Stimulated activated CD4-positive, alpha-beta T cell treated with anti-CD3 and anti-CD28 coated beads, Interleukin-12 subunit alpha, Interleukin-12 subunit beta, amount 100 ng/mL, for 24 hours (primary cell): ENCODE measurements at regions not wholly inside any gene's neighbourhood (a gene's known extent, or its start where the extent isn't known, plus 50 kb on each side); places are given as distances from the start of the nearest gene placed in this dataset.

ENCODE experiments used
- DNase-seq, 2 experiments: peaks; one replicate each; pipeline ENCODE4 v3.0.0-alpha.2; 2020; ENCODE audit warnings: low read depth in 2 of 2

DNA sequence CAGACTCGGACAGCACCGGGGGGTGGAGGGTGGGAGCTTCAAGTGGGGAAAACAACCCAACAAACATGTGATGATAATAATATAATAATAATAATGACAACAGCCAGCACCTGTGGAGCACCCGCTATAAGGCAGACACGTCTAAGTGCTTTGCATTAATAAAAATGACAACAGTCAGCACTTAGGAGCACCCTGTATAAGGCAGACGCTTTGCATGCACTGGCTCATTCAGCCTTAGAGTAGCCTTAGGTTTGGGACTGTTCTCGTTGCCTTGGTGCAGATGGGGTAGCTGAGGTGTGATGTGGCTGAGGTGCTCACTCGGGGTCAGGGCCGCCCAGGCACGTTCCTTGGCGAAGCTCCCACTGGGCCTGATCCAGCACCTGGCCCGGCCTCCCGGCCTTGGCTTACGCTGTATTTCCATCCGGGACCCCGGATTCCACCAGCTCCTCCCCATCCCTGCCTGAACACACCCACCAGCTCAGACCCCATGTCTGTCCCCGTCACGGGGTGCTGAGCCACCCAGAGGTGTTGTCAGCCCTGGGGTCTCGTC is 144.0 kb upstream of the CIBAR2 start:
- DNase-seq, result no peak

DNA sequence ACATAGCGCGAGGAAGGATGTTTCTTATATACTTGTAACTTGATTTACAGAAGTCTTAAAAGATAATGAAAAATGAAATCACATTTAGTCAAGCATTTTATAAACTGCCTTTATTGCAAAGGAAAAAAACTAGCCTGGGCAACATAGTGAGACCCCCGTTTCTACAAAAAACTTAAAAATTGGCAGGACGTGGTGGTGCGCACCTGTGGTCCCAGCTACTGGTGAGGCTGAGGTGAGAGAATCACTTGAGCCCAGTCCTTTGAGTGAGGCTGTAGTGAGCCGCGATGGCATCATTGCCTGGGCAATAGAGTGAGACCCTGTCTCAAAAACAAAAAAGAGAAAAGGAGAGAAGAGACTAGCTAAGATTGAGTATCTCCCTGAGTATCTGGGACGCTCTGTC is 145.2 kb upstream of the CIBAR2 start:
- no peak for DNase-seq

GRCh38 chr16:85258166-85258565 is 145.9 kb upstream of the CIBAR2 start:
- DNase-seq, result no peak

- no peak for DNase-seq
Measured at GRCh38 chr16:85258629-85259028, 146.4 kb upstream of the CIBAR2 start.

DNA sequence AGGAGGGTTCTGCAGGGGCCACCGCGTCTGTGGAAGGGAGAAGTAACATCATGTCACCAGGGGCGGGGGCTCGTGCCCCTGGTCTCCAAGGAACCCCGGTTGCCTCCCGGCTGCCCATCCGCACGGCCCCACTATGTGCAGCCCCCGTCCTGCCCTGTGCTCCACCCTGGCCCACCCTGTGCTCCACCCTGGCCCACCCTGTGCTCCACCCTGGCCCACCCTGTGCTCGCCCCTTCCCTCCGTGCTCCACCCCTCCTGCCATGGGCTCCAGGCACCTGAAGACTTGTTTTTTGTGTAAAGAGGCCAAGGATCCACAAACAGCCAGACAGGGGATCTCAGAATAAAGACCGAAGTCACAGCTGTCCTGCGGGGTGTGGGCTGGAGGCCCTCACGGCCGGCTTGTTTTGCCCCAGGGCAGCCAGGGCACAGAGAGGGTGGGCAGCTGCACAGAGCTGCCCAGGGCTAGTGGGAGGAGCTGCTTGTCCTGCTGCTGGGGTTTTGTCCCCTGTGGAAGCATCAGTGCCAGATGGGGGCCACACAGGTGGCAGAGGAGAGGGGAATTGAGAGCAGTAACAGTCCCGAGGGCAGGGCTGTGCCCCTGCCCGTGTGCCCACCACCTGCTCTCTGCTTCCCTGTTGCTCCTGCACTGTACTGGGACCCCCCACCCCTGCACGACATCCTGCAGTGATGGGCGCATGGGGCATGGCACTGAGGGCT is 147.0 kb upstream of the CIBAR2 start:
- DNase-seq, result no peak

DNA sequence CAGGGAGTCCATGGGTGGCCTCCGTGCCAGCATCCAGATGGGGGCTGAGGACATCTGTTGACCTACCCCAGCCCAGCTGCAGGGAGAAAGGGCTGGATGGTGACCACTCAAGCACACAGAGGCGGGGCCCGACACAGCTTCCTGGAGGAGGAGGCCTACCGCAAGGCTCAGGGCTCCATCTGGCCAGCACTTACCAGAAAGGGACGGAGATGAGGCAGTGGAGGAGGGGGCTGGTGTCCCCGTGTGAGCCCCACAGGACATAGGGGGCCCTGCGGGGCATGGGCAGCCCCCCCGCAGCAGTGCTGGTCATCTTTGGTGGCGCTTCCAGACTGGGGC is 147.5 kb upstream of the CIBAR2 start:
- no peak for DNase-seq

GRCh38 chr16:85261204-85261603 is 148.9 kb upstream of the CIBAR2 start:
- no peak for DNase-seq

- DNase-seq, result no peak
Measured at GRCh38 chr16:85261657-85262557, 149.6 kb upstream of the CIBAR2 start.

GRCh38 chr16:85262558-85263238 is 150.4 kb upstream of the CIBAR2 start:
- DNase-seq, result no peak

- no peak for DNase-seq
Measured at GRCh38 chr16:85263239-85263585, 150.9 kb upstream of the CIBAR2 start.

DNA sequence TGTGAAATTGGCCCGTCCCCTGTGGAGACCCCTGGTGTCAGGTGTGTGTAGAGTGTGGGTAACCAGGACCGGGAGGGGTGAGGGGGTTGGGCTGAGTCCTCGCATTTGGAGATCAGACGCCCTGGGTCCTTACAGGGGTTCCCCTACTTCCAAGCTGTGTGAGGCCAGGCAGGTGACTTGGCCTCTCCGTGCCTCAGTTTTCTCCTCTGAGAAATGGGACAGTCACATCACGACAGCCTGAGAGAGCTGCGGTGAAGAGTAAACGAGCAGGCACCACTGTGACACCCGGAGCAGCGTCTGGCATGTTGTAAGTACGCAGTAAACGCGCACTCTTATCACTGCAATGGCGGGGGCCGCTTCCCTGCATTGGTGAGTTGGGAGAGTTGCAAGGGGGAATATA is 152.5 kb upstream of the CIBAR2 start:
- DNase-seq, result no peak

GRCh38 chr16:85265161-85265784 is 153.0 kb upstream of the CIBAR2 start:
- no peak for DNase-seq

GRCh38 chr16:85265810-85266209 is 153.5 kb upstream of the CIBAR2 start:
- DNase-seq, result no peak

DNA sequence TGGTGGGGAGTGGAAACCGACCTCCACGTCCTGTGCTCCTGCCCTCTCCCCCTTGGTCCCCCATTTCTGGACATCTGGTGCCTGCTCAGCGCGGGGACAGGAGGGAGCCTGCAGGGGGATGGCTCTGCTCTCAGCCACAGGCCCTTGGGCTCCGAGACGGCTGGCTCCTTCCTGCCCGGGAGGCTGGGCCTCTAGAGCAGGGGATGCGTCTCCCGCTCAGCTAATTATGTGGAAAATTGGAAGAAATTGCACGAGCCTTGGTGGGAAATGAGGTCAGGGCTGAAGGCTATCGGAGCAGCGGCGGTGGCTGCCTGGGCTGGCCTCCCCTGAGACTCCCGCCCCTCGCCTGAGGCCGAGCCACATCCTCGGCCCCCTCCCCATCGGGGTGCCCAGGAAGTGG is 154.6 kb upstream of the CIBAR2 start:
- DNase-seq, result no peak

DNA sequence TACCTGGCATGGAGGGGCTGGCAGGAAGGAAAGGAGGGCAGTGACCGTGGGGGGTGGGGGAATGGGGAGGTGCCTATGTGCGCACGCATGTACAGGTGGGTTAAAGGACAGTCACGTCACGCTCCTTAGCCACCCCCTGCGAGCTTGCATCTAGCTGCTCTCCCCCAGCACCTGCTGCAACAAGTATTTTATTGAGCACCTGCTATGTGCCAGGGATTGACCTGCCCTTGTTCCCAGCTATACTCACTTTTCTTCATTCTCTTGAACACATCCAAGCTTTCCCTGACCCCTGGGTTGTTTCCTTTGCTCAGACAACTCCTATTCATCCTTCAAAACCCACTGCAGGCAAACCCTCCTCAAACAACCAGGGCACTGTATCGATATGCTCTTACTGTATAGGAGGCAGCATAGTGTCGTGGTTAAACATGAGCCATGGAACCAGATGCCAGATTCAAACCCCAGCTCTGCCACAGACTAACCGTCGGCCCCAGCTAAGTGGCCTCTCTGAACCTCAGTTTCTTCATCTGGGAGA is 155.2 kb upstream of the CIBAR2 start:
- no peak for DNase-seq

- DNase-seq, result no peak
Measured at GRCh38 chr16:85269165-85269564, 156.9 kb upstream of the CIBAR2 start.

- no peak for DNase-seq
Measured at GRCh38 chr16:85270374-85270773, 158.1 kb upstream of the CIBAR2 start.

DNA sequence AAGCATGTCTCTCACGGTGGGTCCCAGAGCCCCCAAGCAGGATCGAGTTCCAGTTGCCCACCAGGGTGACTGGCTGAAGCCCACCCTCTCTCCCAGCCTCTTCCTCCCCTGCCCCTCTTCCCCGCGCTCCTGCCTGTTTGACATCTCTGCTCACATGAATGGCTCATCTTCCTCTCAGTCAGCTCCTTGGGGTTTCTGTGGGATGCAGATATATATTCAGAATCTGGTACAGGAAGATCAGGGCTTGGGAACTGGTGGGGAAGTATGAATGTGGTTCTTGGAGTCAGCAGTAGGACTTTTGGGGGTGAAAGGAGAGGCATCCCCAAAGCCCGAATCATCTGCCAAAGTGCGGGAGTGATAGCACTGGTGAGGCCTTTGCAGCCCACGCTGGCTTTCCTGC is 158.9 kb upstream of the CIBAR2 start:
- no peak for DNase-seq

GRCh38 chr16:85273293-85273692 is 161.0 kb upstream of the CIBAR2 start:
- no peak for DNase-seq

- no peak for DNase-seq
Measured at GRCh38 chr16:85274501-85274900, 162.2 kb upstream of the CIBAR2 start.

GRCh38 chr16:85274924-85275323 is 162.7 kb upstream of the CIBAR2 start:
- DNase-seq, result no peak
